Psoas muscle (tissue), 7 donors: ENCODE measurements at regions not wholly inside any gene's neighbourhood (a gene's known extent, or its start where the extent isn't known, plus 50 kb on each side); places are given as distances from the start of the nearest gene placed in this dataset.

Experiments
- ATAC-seq, 4 donors: fragments of 200-7000 bp; cut with Tn5 transposase; one replicate each; pipeline ENCODE4 v1.9.1; 2020; ENCODE audit warnings: moderate library complexity in 3 of 4, mild to moderate bottlenecking in 2 of 4
- DNase-seq, 2 donors: peaks; one replicate each; pipeline ENCODE4 v3.0.0-alpha.2; 2020
- H3K27ac ChIP-seq: fragments of 200-600 bp; one replicate; pipeline ENCODE4 v1.8.0; 2022
- H3K27me3 ChIP-seq, 3 donors: fragments of 200-600 bp in 1 of 3; one replicate each; pipeline versions ENCODE4 v1.6.1 to v1.8.0; 2013 to 2022; ENCODE audit warnings: low read length in 2 of 3, mild to moderate bottlenecking in 2 of 3, moderate library complexity in 1 of 3; ENCODE audit not compliant: insufficient read depth in 3 of 3
- H3K36me3 ChIP-seq, 2 donors: fragments of 200-600 bp in 1 of 2; one replicate each; pipeline versions ENCODE4 v1.6.1 to v1.8.0; 2013 to 2022; ENCODE audit warnings: low read depth in 1 of 2, mild to moderate bottlenecking in 1 of 2, moderate library complexity in 1 of 2; ENCODE audit not compliant: insufficient read depth in 1 of 2
- H3K4me1 ChIP-seq: fragments of 200-600 bp; one replicate; pipeline ENCODE4 v1.8.0; 2022
- H3K4me3 ChIP-seq: fragments of 200-600 bp; one replicate; pipeline ENCODE4 v1.8.0; 2022; ENCODE audit warnings: mild to moderate bottlenecking
- H3K9me3 ChIP-seq: fragments of 200-600 bp; one replicate; pipeline ENCODE4 v1.8.0; 2022
- WGBS, 3 donors: extraction: QIAGEN DNeasy Blood & Tissue Kit; methylation state at CpG; one replicate each; pipeline versions ENCODE4 v1.1.6 to v1.1.7; 2013; 5-methylcytosine and 5-hydroxymethylcytosine counted together
- intact Hi-C, 2 donors: fragments of 100-400 bp; cut with DNase I; formaldehyde crosslinking; loops; one replicate each; pipeline versions ENCODE4 v1.11.0 to v1.14.2; 2022
- TF ChIP-seq, protein P1 (sequence below): fragments of 200-600 bp; IDR thresholded peaks from one replicate; pipeline ENCODE4 v1.8.0; 2022; ENCODE audit warnings: antibody characterized with exemption
- donor health status: healthy with polysubstance abuse.
- donor health status: DM: no; HTN: no; CAD: no; lungs with moderate emphysema.
- donor health status: Bipolar disorder and iron deficiency.
- donor health status: healthy.
- donor health status: DM: yes; HTN: yes; CAD: no.
- donor health status: DM: no; HTN: no; CAD: no.
- donor health status: DM: yes; HTN: yes; CAD: no.

DNA sequence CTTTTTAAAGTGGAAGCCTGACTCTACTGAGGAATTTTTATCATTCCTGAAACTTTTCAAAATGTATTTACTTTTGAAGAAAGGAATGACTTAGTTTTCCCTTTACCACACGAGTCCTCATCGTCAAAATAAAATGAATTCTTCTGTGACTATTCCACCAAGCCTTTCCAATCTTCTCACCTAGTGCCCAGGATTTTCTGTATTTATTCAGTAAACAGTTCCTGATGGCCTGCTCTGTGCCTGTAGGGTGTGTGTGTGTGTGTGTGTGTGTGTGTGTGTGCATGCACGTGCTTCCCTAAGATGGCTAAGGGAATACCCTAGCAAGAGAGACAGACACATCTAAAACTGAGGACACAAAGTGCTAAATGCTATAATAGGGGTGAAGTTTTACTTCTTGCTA is 395.0 kb upstream of the USP24 start:
- DNase-seq: no peak
- no peak for ATAC-seq
- no peaks in the 10 kb centered on the region for H3K4me1 ChIP-seq
- no peaks in the 10 kb centered on the region for H3K27me3 ChIP-seq
- no peak overlapping the region for H3K27ac ChIP-seq
- H3K9me3 ChIP-seq: peaks cover 3% of the 10 kb centered on the region
- intact Hi-C loops: no loop called here
- H3K36me3 ChIP-seq: no peaks in the 10 kb centered on the region
- no peak overlapping the region for H3K4me3 ChIP-seq
- TF ChIP-seq, protein P1, sequence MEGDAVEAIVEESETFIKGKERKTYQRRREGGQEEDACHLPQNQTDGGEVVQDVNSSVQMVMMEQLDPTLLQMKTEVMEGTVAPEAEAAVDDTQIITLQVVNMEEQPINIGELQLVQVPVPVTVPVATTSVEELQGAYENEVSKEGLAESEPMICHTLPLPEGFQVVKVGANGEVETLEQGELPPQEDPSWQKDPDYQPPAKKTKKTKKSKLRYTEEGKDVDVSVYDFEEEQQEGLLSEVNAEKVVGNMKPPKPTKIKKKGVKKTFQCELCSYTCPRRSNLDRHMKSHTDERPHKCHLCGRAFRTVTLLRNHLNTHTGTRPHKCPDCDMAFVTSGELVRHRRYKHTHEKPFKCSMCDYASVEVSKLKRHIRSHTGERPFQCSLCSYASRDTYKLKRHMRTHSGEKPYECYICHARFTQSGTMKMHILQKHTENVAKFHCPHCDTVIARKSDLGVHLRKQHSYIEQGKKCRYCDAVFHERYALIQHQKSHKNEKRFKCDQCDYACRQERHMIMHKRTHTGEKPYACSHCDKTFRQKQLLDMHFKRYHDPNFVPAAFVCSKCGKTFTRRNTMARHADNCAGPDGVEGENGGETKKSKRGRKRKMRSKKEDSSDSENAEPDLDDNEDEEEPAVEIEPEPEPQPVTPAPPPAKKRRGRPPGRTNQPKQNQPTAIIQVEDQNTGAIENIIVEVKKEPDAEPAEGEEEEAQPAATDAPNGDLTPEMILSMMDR: no peak
- WGBS, 3 donors: 85 to 92% (median 89%) methylated on average over 3 of the region's 3 CpGs

DNA sequence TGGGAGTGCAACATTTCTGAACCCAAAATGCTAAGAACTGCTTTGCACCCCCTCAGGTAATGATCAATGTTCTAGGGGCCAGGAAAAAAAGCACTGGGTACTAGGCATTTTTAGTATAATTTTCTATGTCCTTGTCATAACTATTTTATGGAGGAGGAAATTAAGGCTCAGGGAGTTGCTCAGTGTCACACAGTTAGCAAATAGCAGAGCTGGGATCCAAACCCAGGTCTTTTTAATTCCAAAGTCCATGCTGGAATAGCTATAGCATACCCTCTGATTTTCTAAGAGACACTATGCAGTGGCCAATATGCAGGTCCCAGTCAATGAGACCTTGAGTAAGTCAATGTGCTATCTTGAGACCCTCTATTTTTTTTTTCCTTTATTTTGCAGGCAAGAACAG is 394.5 kb upstream of the USP24 start:
- no peak overlapping the region for H3K4me3 ChIP-seq
- H3K9me3 ChIP-seq: peaks cover 3% of the 10 kb centered on the region
- no peaks in the 10 kb centered on the region for H3K4me1 ChIP-seq
- TF ChIP-seq, protein P1: no peak
- DNase-seq (no peak), ATAC-seq (no peak)
- intact Hi-C loops: no loop called here
- H3K27me3 ChIP-seq: no peaks in the 10 kb centered on the region
- no peak overlapping the region for H3K27ac ChIP-seq
- H3K36me3 ChIP-seq: no peaks in the 10 kb centered on the region

DNA sequence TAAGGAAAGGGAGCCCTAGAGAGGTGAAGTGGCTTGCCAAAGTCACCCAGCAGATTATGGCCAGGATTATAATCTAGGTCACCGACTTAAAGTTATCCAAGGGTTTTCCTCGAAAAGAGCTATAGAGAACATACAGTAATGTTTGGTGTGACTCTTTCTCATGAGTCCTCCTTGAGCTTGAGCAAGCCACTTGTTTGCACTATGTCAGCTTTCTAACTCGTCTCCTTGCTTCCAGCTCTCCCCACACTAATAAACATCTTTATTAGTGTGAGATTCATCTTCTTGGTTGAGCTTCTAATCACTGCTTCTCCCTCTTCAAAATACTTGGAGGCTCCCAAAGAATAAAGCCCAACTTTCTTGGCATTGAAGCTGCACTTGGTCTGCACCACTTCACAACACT is 390.0 kb upstream of the USP24 start:
- intact Hi-C loops: no loop called here
- Histone ChIP-seq H3K9me3 (peaks cover 3% of the 10 kb centered on the region), H3K4me1 (no peaks in the 10 kb centered on the region), H3K4me3 (no peak overlapping the region), H3K27me3 (no peaks in the 10 kb centered on the region), H3K27ac (no peak overlapping the region), H3K36me3 (no peaks in the 10 kb centered on the region)
- ATAC-seq (no peak), DNase-seq (no peak)
- TF ChIP-seq, protein P1: no peak
- 80 to 90% (median 82%) methylated on average over 3 of the region's 3 CpGs for WGBS, 3 donors

DNA sequence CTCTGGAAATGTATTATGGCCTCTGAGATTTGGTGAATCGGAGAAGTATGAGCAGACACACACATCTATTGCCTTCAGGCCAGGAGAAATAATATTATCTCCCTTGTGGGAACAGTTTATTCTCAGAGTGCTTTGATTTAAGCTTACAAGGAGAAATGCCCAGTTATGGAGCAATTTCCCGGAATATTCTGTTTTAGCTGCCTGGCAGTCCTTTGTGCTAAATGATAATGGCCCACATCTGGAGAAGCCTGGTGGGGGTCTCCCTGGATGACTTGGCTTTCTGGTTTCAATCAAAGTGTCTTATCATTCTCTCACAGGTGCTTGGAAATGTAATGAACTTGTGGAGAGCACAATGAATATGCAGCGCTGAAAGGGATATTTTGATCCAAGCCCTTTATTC is 389.6 kb upstream of the USP24 start:
- DNase-seq (no peak), ATAC-seq (no peak)
- no peaks in the 10 kb centered on the region for H3K27me3 ChIP-seq
- peaks cover 3% of the 10 kb centered on the region for H3K9me3 ChIP-seq
- H3K4me3 ChIP-seq: no peak overlapping the region
- H3K4me1 ChIP-seq: no peaks in the 10 kb centered on the region
- H3K36me3 ChIP-seq: no peaks in the 10 kb centered on the region
- no peak overlapping the region for H3K27ac ChIP-seq
- TF ChIP-seq, protein P1: no peak
- WGBS, 3 donors: 64 to 75% (median 69%) methylated on average over 3 of the region's 3 CpGs
- intact Hi-C loops: no loop called here

DNA sequence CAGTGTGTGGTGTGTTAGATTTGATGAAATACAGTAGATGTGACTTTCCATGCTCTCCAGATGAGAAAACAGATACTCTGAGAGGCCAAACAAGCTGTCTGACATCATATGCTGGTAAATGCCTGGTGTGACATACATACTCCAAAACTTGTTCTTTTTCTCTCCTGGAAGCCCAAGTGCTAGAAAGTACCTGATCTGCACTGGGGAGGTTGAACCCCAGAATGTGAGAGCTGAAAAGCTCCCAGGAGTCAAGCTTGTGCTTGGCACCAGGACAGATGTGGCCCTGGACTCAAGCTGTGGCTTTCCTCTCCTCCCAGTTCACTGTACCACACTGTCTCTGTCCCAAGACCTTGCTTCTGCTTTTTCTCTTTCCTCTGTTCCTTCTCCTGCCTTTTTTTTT is 389.0 kb upstream of the USP24 start:
- TF ChIP-seq, protein P1: no peak
- ATAC-seq: no peak
- Histone ChIP-seq H3K27me3 (no peaks in the 10 kb centered on the region), H3K27ac (no peak overlapping the region), H3K4me1 (no peaks in the 10 kb centered on the region), H3K9me3 (peaks cover 3% of the 10 kb centered on the region), H3K4me3 (no peak overlapping the region), H3K36me3 (no peaks in the 10 kb centered on the region)
- intact Hi-C loops: no loop called here
- DNase-seq: no peak
